Esophagus squamous epithelium (tissue), 4 donors: ENCODE measurements at regions not wholly inside any gene's neighbourhood (a gene's known extent, or its start where the extent isn't known, plus 50 kb on each side); places are given as distances from the start of the nearest gene placed in this dataset.
"Not testable (repeated sequence)": the region's sequence is repeated elsewhere in the genome, so short reads cannot be mapped to it uniquely, and the experiment has no call there.

ENCODE experiments used
- CTCF ChIP-seq, 6 experiments: fragments of 450-650 bp in 4 of 6; fragments of 200-600 bp in 2 of 6; sonication (generic) in 2 of 6; IDR thresholded peaks; one replicate each; pipeline ENCODE4 v1.5.1; 2016 to 2019; ENCODE audit warnings: antibody characterized with exemption in 6 of 6, mild to moderate bottlenecking in 4 of 6, moderate library complexity in 4 of 6
- POLR2A ChIP-seq, 4 donors: fragments of 450-650 bp; IDR thresholded peaks; one replicate each; pipeline ENCODE4 v1.6.1; 2017; ENCODE audit warnings: antibody characterized with exemption in 4 of 4, mild to moderate bottlenecking in 4 of 4, moderate library complexity in 3 of 4

- TF ChIP-seq CTCF, POLR2A (IDR thresholded peaks at IDR 0.05): not testable (repeated sequence)
Measured at GRCh38 chr3:87946007-87946406, 112.8 kb downstream of the CGGBP1 start.
